ENCODE measurements at regions not wholly inside any gene's neighbourhood (a gene's known extent, or its start where the extent isn't known, plus 50 kb on each side); places are given as distances from the start of the nearest gene placed in this dataset.
"Not testable (repeated sequence)": the region's sequence is repeated elsewhere in the genome, so short reads cannot be mapped to it uniquely, and the experiment has no call there.

DNA sequence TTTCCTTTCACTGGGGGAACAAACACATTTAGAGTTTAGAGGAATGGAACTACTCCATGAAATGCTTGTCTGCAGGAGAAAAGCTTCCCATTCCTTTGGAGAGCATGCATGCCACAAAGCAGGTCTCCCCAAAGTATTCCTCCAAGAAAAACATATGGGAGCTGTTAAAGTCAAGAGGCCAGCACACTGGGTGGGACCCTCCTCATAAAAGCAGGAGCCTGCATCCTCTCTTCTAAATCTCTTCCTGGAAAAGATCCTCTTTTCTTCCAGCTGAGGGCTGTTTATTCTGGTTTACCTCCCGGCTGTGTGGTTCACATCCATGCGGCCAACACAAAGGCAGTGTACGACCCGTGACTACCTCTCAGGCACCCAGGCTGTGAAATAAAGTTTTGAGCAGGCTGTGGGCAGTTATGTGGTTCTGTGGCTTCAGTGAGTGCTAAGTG, 103.4 kb downstream of the TENT5C start:
- Histone ChIP-seq H3K27me3 (ENCODE audit: control insufficient read depth, insufficient read depth, low read length) (peaks cover 5% of the 10 kb centered on the region), H3K9ac (ENCODE audit: low read length) (no peak overlapping the region), H3K9me3 (ENCODE audit: control insufficient read depth, low read depth, low read length) (no peaks in the 10 kb centered on the region), H3K36me3 (ENCODE audit: control insufficient read depth, low read depth, low read length) (no peaks in the 10 kb centered on the region), H3K4me1 (ENCODE audit: control insufficient read depth, low read depth, low read length) (peaks cover 17% of the 10 kb centered on the region), H3K4me3 (ENCODE audit: low read length) (no peak overlapping the region), H3K27ac (ENCODE audit: low read length) (no peak overlapping the region)

DNA sequence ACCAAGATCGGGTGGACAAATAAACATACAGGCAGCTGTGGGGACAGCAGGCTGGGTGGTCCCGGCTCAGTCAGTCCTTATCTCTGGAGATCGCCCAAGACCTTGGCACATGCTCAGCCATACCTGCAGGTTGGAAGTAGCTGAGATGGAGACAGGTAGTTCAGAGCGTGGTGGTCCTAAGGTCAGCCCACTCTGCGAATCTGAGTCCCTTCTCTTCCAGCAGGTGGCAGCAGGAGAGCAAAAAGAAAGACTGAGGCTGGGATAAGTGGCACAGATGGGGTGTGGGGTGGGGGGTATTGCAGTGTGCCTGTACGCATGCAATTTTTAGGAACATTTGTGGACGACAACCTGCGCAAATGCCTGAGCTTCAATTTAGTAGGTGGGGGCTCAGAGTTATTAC, 104.9 kb downstream of the TENT5C start:
- H3K4me3 ChIP-seq (ENCODE audit: low read length): no peak overlapping the region
- no peaks in the 10 kb centered on the region for H3K9me3 ChIP-seq (ENCODE audit: control insufficient read depth, low read depth, low read length)
- no peak overlapping the region for H3K27ac ChIP-seq (ENCODE audit: low read length)
- no peak overlapping the region for H3K9ac ChIP-seq (ENCODE audit: low read length)
- peaks cover 17% of the 10 kb centered on the region for H3K4me1 ChIP-seq (ENCODE audit: control insufficient read depth, low read depth, low read length)
- no peaks in the 10 kb centered on the region for H3K36me3 ChIP-seq (ENCODE audit: control insufficient read depth, low read depth, low read length)
- peaks cover 5% of the 10 kb centered on the region for H3K27me3 ChIP-seq (ENCODE audit: control insufficient read depth, insufficient read depth, low read length)

DNA sequence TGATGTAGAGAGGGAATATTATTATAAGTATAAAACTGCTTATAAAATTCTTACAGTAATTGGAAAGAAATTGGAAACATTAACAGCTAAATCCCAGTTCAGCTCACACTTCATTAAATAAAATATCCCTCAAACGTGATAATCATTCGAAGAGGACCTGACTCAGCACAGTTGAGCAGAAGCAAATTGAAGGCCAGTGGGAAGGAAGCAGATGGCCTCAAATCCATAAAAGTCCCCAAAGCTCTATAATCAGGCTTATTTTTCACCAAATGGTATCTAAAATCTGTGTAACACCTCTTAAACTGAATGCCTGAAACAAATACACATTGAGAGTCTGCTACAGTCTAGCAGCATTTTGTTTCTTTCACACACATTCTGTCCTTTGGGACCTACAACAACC, 106.8 kb downstream of the TENT5C start:
- H3K27me3 ChIP-seq (ENCODE audit: control insufficient read depth, insufficient read depth, low read length): peaks cover 4% of the 10 kb centered on the region
- no peaks in the 10 kb centered on the region for H3K36me3 ChIP-seq (ENCODE audit: control insufficient read depth, low read depth, low read length)
- no peak overlapping the region for H3K4me3 ChIP-seq (ENCODE audit: low read length)
- H3K4me1 ChIP-seq (ENCODE audit: control insufficient read depth, low read depth, low read length): peaks cover 15% of the 10 kb centered on the region
- H3K9me3 ChIP-seq (ENCODE audit: control insufficient read depth, low read depth, low read length): no peaks in the 10 kb centered on the region
- H3K27ac ChIP-seq (ENCODE audit: low read length): no peak overlapping the region
- no peak overlapping the region for H3K9ac ChIP-seq (ENCODE audit: low read length)

DNA sequence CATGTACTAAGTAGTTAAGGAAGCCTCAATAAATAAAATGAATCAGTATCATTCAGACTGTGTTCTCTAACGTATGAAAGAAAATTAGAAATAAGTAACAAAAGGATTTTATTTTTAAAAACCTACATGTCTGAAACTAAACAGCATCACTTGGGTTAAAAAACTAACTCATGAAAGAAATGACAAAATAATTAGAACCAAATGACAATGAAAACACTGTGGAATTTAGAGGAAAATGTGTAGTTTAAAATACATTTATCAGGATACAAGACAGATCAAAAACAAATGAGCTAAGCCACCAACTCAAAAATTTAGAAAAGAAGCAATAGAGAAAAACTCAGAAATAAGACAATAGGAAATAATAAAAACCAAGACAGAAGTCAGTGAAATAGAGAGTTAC, 108.7 kb downstream of the TENT5C start:
- no peaks in the 10 kb centered on the region for H3K9me3 ChIP-seq (ENCODE audit: control insufficient read depth, low read depth, low read length)
- H3K9ac ChIP-seq (ENCODE audit: low read length): no peak overlapping the region
- H3K27me3 ChIP-seq (ENCODE audit: control insufficient read depth, insufficient read depth, low read length): no peaks in the 10 kb centered on the region
- H3K36me3 ChIP-seq (ENCODE audit: control insufficient read depth, low read depth, low read length): no peaks in the 10 kb centered on the region
- no peak overlapping the region for H3K27ac ChIP-seq (ENCODE audit: low read length)
- no peaks in the 10 kb centered on the region for H3K4me1 ChIP-seq (ENCODE audit: control insufficient read depth, low read depth, low read length)
- H3K4me3 ChIP-seq (ENCODE audit: low read length): no peak overlapping the region

DNA sequence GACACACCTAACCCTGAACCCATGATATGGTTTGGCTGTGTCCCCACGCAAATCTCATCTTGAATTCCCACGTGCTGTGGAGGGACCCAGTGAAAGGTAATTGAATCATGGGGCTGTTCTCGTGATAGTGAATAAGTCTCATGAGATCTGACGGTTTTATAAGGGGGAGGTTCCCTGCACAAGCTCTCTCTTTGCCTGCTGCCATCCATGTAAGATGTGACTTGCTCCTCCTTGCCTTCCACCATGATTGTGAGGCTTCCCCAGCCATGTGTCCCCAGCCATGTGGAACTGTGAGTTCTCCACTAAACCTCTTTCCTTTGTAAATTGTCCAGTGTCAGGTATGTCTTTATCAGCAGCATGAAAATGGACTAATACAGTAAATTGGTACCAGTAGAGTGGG, 110.2 kb downstream of the TENT5C start:
- H3K36me3 ChIP-seq (ENCODE audit: control insufficient read depth, low read depth, low read length); H3K9me3 ChIP-seq (ENCODE audit: control insufficient read depth, low read depth, low read length); H3K27ac ChIP-seq (ENCODE audit: low read length); H3K27me3 ChIP-seq (ENCODE audit: control insufficient read depth, insufficient read depth, low read length); H3K4me1 ChIP-seq (ENCODE audit: control insufficient read depth, low read depth, low read length); H3K9ac ChIP-seq (ENCODE audit: low read length); H3K4me3 ChIP-seq (ENCODE audit: low read length): not testable (repeated sequence)

DNA sequence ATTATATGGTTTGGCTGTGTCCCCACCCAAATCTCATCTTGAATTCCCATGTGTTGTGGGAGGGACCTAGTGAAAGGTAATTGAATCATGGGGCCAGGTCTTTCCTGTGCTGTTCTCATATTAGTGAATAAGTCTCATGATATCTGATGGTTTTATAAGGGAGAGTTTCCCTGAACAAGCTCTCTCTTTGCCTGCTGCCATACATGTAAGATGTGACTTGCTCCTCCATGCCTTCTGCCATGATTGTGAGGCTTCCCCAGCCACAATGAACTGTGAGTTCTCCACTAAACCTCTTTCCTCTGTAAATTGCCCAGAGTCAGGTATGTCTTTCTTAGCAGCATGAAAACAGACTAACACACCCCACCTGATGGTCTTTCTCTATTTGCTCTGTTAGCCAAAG, 112.1 kb downstream of the TENT5C start:
- H3K4me1 ChIP-seq (ENCODE audit: control insufficient read depth, low read depth, low read length); H3K36me3 ChIP-seq (ENCODE audit: control insufficient read depth, low read depth, low read length); H3K9ac ChIP-seq (ENCODE audit: low read length); H3K27me3 ChIP-seq (ENCODE audit: control insufficient read depth, insufficient read depth, low read length); H3K27ac ChIP-seq (ENCODE audit: low read length); H3K9me3 ChIP-seq (ENCODE audit: control insufficient read depth, low read depth, low read length); H3K4me3 ChIP-seq (ENCODE audit: low read length): not testable (repeated sequence)

DNA sequence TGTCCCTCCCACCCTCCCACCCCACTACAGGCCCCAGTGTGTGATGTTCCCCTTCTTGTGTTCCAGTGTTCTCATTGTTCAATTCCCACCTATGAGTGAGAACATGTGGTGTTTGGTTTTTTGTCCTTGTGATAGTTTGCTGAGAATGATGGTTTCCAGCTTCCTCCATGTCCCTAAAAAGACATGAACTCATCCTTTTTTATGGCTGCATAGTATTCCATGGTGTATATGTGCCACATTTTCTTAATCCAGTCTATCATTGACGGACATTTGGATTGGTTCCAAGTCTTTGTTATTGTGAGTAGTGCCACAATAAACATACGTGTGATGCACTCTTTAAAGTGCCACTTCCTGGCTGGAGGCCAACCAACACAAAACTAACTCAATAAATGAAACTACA, 112.7 kb downstream of the TENT5C start:
- H3K36me3 ChIP-seq (ENCODE audit: control insufficient read depth, low read depth, low read length); H3K4me3 ChIP-seq (ENCODE audit: low read length); H3K9me3 ChIP-seq (ENCODE audit: control insufficient read depth, low read depth, low read length); H3K27ac ChIP-seq (ENCODE audit: low read length); H3K9ac ChIP-seq (ENCODE audit: low read length); H3K4me1 ChIP-seq (ENCODE audit: control insufficient read depth, low read depth, low read length); H3K27me3 ChIP-seq (ENCODE audit: control insufficient read depth, insufficient read depth, low read length): not testable (repeated sequence)

DNA sequence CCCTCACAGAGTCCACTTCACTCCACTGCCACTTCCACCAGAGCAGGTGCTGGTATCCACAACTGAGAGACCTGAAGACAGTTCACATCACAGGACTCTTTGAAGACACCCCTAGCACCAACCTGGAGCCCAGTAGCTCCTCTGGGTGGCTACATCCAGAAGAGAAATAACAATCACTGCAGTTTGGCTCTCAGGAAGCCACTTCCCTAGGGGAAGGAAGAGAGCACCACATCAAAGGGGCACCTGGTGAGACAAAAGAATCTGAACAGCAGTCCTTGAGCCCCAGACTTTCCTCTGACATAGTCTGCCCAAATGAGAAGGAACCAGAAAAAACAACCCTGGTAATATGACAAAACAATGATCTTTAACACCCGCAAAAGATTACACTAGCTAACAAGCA, 113.2 kb downstream of the TENT5C start:
- H3K4me1 ChIP-seq (ENCODE audit: control insufficient read depth, low read depth, low read length): no peaks in the 10 kb centered on the region
- H3K9me3 ChIP-seq (ENCODE audit: control insufficient read depth, low read depth, low read length): no peaks in the 10 kb centered on the region
- H3K4me3 ChIP-seq (ENCODE audit: low read length): no peak overlapping the region
- H3K36me3 ChIP-seq (ENCODE audit: control insufficient read depth, low read depth, low read length): no peaks in the 10 kb centered on the region
- no peak overlapping the region for H3K27ac ChIP-seq (ENCODE audit: low read length)
- no peak overlapping the region for H3K9ac ChIP-seq (ENCODE audit: low read length)
- no peaks in the 10 kb centered on the region for H3K27me3 ChIP-seq (ENCODE audit: control insufficient read depth, insufficient read depth, low read length)

- Histone ChIP-seq H3K27ac (ENCODE audit: low read length) (no peak overlapping the region), H3K36me3 (ENCODE audit: control insufficient read depth, low read depth, low read length) (no peaks in the 10 kb centered on the region), H3K9ac (ENCODE audit: low read length) (no peak overlapping the region), H3K4me3 (ENCODE audit: low read length) (no peak overlapping the region), H3K27me3 (ENCODE audit: control insufficient read depth, insufficient read depth, low read length) (no peaks in the 10 kb centered on the region), H3K4me1 (ENCODE audit: control insufficient read depth, low read depth, low read length) (no peaks in the 10 kb centered on the region), H3K9me3 (ENCODE audit: control insufficient read depth, low read depth, low read length) (no peaks in the 10 kb centered on the region)
Observed at GRCh38 chr1:117732065-117732797, 126.4 kb downstream of the TENT5C start.

- no peak overlapping the region for H3K9ac ChIP-seq (ENCODE audit: low read length)
- no peaks in the 10 kb centered on the region for H3K27me3 ChIP-seq (ENCODE audit: control insufficient read depth, insufficient read depth, low read length)
- H3K4me1 ChIP-seq (ENCODE audit: control insufficient read depth, low read depth, low read length): no peaks in the 10 kb centered on the region
- H3K4me3 ChIP-seq (ENCODE audit: low read length): no peak overlapping the region
- no peaks in the 10 kb centered on the region for H3K9me3 ChIP-seq (ENCODE audit: control insufficient read depth, low read depth, low read length)
- H3K27ac ChIP-seq (ENCODE audit: low read length): no peak overlapping the region
- no peaks in the 10 kb centered on the region for H3K36me3 ChIP-seq (ENCODE audit: control insufficient read depth, low read depth, low read length)
Observed at GRCh38 chr1:117732956-117733355, 127.1 kb downstream of the TENT5C start.

DNA sequence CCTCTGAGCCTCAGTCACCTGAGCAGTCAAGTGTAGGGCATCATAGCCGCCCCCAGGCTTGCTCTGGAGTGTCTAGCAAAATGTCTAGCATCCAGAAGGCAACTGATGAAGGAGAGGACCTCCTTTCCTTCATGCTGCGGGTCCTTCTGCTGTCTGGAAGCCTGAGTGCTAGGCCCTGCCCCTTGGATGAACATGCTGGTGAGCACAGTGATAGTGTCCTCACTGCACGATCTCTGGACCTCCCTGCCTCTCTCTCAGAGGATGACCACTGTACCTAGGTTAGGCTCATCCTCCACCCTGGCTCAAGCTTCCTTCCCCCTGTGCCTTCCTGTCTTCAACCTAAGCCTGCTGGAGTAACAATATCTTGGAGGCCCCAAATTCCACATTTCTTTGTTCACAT, 128.6 kb downstream of the TENT5C start:
- Histone ChIP-seq H3K27me3 (ENCODE audit: control insufficient read depth, insufficient read depth, low read length) (no peaks in the 10 kb centered on the region), H3K9me3 (ENCODE audit: control insufficient read depth, low read depth, low read length) (no peaks in the 10 kb centered on the region), H3K4me1 (ENCODE audit: control insufficient read depth, low read depth, low read length) (no peaks in the 10 kb centered on the region), H3K36me3 (ENCODE audit: control insufficient read depth, low read depth, low read length) (no peaks in the 10 kb centered on the region), H3K9ac (ENCODE audit: low read length) (no peak overlapping the region), H3K27ac (ENCODE audit: low read length) (no peak overlapping the region), H3K4me3 (ENCODE audit: low read length) (no peak overlapping the region)

Data from iPS-18a (cell line).